ENCODE measurements at regions not wholly inside any gene's neighbourhood (a gene's known extent, or its start where the extent isn't known, plus 50 kb on each side); places are given as distances from the start of the nearest gene placed in this dataset.

GRCh38 chr9:75226403-75227139 lies 138.3 kb downstream of the OSTF1 start:
- no peaks in the 10 kb centered on the region for H3K36me3 ChIP-seq (replicated peaks; ENCODE audit: insufficient read depth, low read depth)
- WGBS (ENCODE audit: low lambda C conversion rate, missing lambda C conversion rate), result 58% methylated on average over 2 of the region's 2 CpGs
- H3K79me2 ChIP-seq, result no peaks in the 10 kb centered on the region
- no peak overlapping the region for H2AFZ ChIP-seq
- H3K4me3 ChIP-seq, result no peak overlapping the region
- H3K4me1 ChIP-seq (ENCODE audit: insufficient read depth), result peaks cover 12% of the 10 kb centered on the region
- H3K27ac ChIP-seq, result no peak overlapping the region
- H3K9me3 ChIP-seq (ENCODE audit: low read depth), result no peaks in the 10 kb centered on the region
- DNase-seq (ENCODE audit: low spot score), result no peak
- no peaks in the 10 kb centered on the region for H3K9me2 ChIP-seq (replicated peaks; ENCODE audit: insufficient read depth)
- no peaks in the 10 kb centered on the region for H3K27me3 ChIP-seq
- H3K4me2 ChIP-seq, result no peak overlapping the region
- no peaks in the 10 kb centered on the region for H4K20me1 ChIP-seq (ENCODE audit: insufficient read depth, poor library complexity, severe bottlenecking)
- no peak for TF ChIP-seq CTCF (IDR thresholded peaks at IDR 0.05; ENCODE audit: poor library complexity)
- TF ChIP-seq EZH2 (IDR thresholded peaks at IDR 0.05; ENCODE audit: borderline replicate concordance), result no peak
- TF ChIP-seq EZH2phosphoT487 (IDR thresholded peaks at IDR 0.05; ENCODE audit: low read depth, severe bottlenecking, unreplicated experiment), result no peak

GRCh38 chr9:75228893-75229292 lies 140.6 kb downstream of the OSTF1 start:
- no peaks in the 10 kb centered on the region for H4K20me1 ChIP-seq (ENCODE audit: insufficient read depth, poor library complexity, severe bottlenecking)
- no peak for DNase-seq (ENCODE audit: low spot score)
- no peaks in the 10 kb centered on the region for H3K36me3 ChIP-seq (replicated peaks; ENCODE audit: insufficient read depth, low read depth)
- no peaks in the 10 kb centered on the region for H3K9me3 ChIP-seq (ENCODE audit: low read depth)
- no peak for TF ChIP-seq CTCF (IDR thresholded peaks at IDR 0.05; ENCODE audit: poor library complexity)
- no peak for TF ChIP-seq EZH2phosphoT487 (IDR thresholded peaks at IDR 0.05; ENCODE audit: low read depth, severe bottlenecking, unreplicated experiment)
- TF ChIP-seq EZH2 (IDR thresholded peaks at IDR 0.05; ENCODE audit: borderline replicate concordance), result no peak
- H3K27me3 ChIP-seq, result no peaks in the 10 kb centered on the region
- H3K4me3 ChIP-seq, result no peak overlapping the region
- H2AFZ ChIP-seq, result no peak overlapping the region
- WGBS (ENCODE audit: low lambda C conversion rate, missing lambda C conversion rate), result 69% methylated on average over 3 of the region's 3 CpGs
- H3K27ac ChIP-seq, result peak overlapping the region; percentile 67
- no peak overlapping the region for H3K4me2 ChIP-seq
- no peaks in the 10 kb centered on the region for H3K79me2 ChIP-seq
- peaks cover 12% of the 10 kb centered on the region for H3K4me1 ChIP-seq (ENCODE audit: insufficient read depth)
- no peaks in the 10 kb centered on the region for H3K9me2 ChIP-seq (replicated peaks; ENCODE audit: insufficient read depth)

GRCh38 chr9:75229605-75230332 lies 141.5 kb downstream of the OSTF1 start:
- peak; percentile 68 for DNase-seq (ENCODE audit: low spot score)
- peak overlapping the region; percentile 75 for H3K27ac ChIP-seq

More at GRCh38 chr9:75229605-75230332, 141.5 kb downstream of the OSTF1 start:
- Histone ChIP-seq H3K9me2 (replicated peaks; ENCODE audit: insufficient read depth) (no peaks in the 10 kb centered on the region), H3K79me2 (no peaks in the 10 kb centered on the region), H4K20me1 (ENCODE audit: insufficient read depth, poor library complexity, severe bottlenecking) (no peaks in the 10 kb centered on the region), H3K4me3 (no peak overlapping the region), H3K36me3 (replicated peaks; ENCODE audit: insufficient read depth, low read depth) (no peaks in the 10 kb centered on the region), H2AFZ (no peak overlapping the region), H3K9me3 (ENCODE audit: low read depth) (no peaks in the 10 kb centered on the region), H3K4me2 (no peak overlapping the region), H3K27me3 (no peaks in the 10 kb centered on the region), H3K4me1 (ENCODE audit: insufficient read depth) (peaks cover 12% of the 10 kb centered on the region)
- WGBS (ENCODE audit: low lambda C conversion rate, missing lambda C conversion rate), result 65% methylated on average over 5 of the region's 5 CpGs
- TF ChIP-seq EZH2phosphoT487 (IDR thresholded peaks at IDR 0.05; ENCODE audit: low read depth, severe bottlenecking, unreplicated experiment) (no peak), CTCF (IDR thresholded peaks at IDR 0.05; ENCODE audit: poor library complexity) (no peak), EZH2 (IDR thresholded peaks at IDR 0.05; ENCODE audit: borderline replicate concordance) (no peak)

Measured in hepatocyte (in vitro differentiated cells).